ENCODE measurements at regions not wholly inside any gene's neighbourhood (a gene's known extent, or its start where the extent isn't known, plus 50 kb on each side); places are given as distances from the start of the nearest gene placed in this dataset.

GRCh38 chr6:163897669-163898068, 483.2 kb downstream of the QKI start:
- no peak overlapping the region for H3K27ac ChIP-seq (ENCODE audit: low read length)
- H3K79me2 ChIP-seq (ENCODE audit: low read length), result no peaks in the 10 kb centered on the region
- no peak overlapping the region for H2AFZ ChIP-seq (ENCODE audit: low read length)
- H4K20me1 ChIP-seq (ENCODE audit: insufficient read depth, low read length), result no peaks in the 10 kb centered on the region
- H3K4me2 ChIP-seq (ENCODE audit: low read depth, low read length), result no peak overlapping the region
- H3K9ac ChIP-seq (ENCODE audit: low read length), result no peak overlapping the region
- no peaks in the 10 kb centered on the region for H3K27me3 ChIP-seq (replicated peaks; ENCODE audit: insufficient read depth, low read length)
- H3F3A ChIP-seq (ENCODE audit: insufficient read depth, low read length), result no peaks in the 10 kb centered on the region
- H3K4me3 ChIP-seq (ENCODE audit: low read length), result no peak overlapping the region
- no peaks in the 10 kb centered on the region for H3K4me1 ChIP-seq (ENCODE audit: low read length)
- TF ChIP-seq EZH2phosphoT487 (IDR thresholded peaks at IDR 0.05; ENCODE audit: low read length) (no peak), CTCF (IDR thresholded peaks at IDR 0.05; ENCODE audit: low read length) (no peak), EZH2 (optimal IDR thresholded peaks at IDR 0.05; ENCODE audit: low read depth, low read length) (no peak)
- no peaks in the 10 kb centered on the region for H3K9me3 ChIP-seq (replicated peaks; ENCODE audit: insufficient read depth, low read length)
- no peaks in the 10 kb centered on the region for H3K36me3 ChIP-seq (replicated peaks; ENCODE audit: insufficient read depth, low read length)
- H3K9me2 ChIP-seq (replicated peaks; ENCODE audit: insufficient read depth, low read length), result no peaks in the 10 kb centered on the region
- no peak for DNase-seq

- Histone ChIP-seq H3K9ac (ENCODE audit: low read length) (no peak overlapping the region), H3F3A (ENCODE audit: insufficient read depth, low read length) (no peaks in the 10 kb centered on the region), H3K79me2 (ENCODE audit: low read length) (no peaks in the 10 kb centered on the region), H3K4me1 (ENCODE audit: low read length) (no peaks in the 10 kb centered on the region), H3K27me3 (replicated peaks; ENCODE audit: insufficient read depth, low read length) (no peaks in the 10 kb centered on the region), H3K9me2 (replicated peaks; ENCODE audit: insufficient read depth, low read length) (no peaks in the 10 kb centered on the region), H3K4me3 (ENCODE audit: low read length) (no peak overlapping the region), H3K36me3 (replicated peaks; ENCODE audit: insufficient read depth, low read length) (no peaks in the 10 kb centered on the region), H3K4me2 (ENCODE audit: low read depth, low read length) (no peak overlapping the region), H3K27ac (ENCODE audit: low read length) (no peak overlapping the region), H4K20me1 (ENCODE audit: insufficient read depth, low read length) (no peaks in the 10 kb centered on the region), H3K9me3 (replicated peaks; ENCODE audit: insufficient read depth, low read length) (no peaks in the 10 kb centered on the region), H2AFZ (ENCODE audit: low read length) (no peak overlapping the region)
- DNase-seq, result no peak
- no peak for TF ChIP-seq CTCF (IDR thresholded peaks at IDR 0.05; ENCODE audit: low read length)
- TF ChIP-seq EZH2phosphoT487 (IDR thresholded peaks at IDR 0.05; ENCODE audit: low read length), result no peak
- no peak for TF ChIP-seq EZH2 (optimal IDR thresholded peaks at IDR 0.05; ENCODE audit: low read depth, low read length)
Measured at GRCh38 chr6:163897030-163897429, 482.5 kb downstream of the QKI start.

GRCh38 chr6:163895162-163895561, 480.6 kb downstream of the QKI start:
- H3K4me2 ChIP-seq (ENCODE audit: low read depth, low read length), result no peak overlapping the region
- no peak overlapping the region for H3K4me3 ChIP-seq (ENCODE audit: low read length)
- H3K36me3 ChIP-seq (replicated peaks; ENCODE audit: insufficient read depth, low read length), result no peaks in the 10 kb centered on the region
- H3F3A ChIP-seq (ENCODE audit: insufficient read depth, low read length), result no peaks in the 10 kb centered on the region
- H2AFZ ChIP-seq (ENCODE audit: low read length), result no peak overlapping the region
- H3K27me3 ChIP-seq (replicated peaks; ENCODE audit: insufficient read depth, low read length), result no peaks in the 10 kb centered on the region
- no peaks in the 10 kb centered on the region for H3K9me3 ChIP-seq (replicated peaks; ENCODE audit: insufficient read depth, low read length)
- no peak overlapping the region for H3K27ac ChIP-seq (ENCODE audit: low read length)
- H3K4me1 ChIP-seq (ENCODE audit: low read length), result no peaks in the 10 kb centered on the region
- no peak overlapping the region for H3K9ac ChIP-seq (ENCODE audit: low read length)
- H3K9me2 ChIP-seq (replicated peaks; ENCODE audit: insufficient read depth, low read length), result no peaks in the 10 kb centered on the region
- H3K79me2 ChIP-seq (ENCODE audit: low read length), result no peaks in the 10 kb centered on the region
- DNase-seq, result no peak
- no peaks in the 10 kb centered on the region for H4K20me1 ChIP-seq (ENCODE audit: insufficient read depth, low read length)
- TF ChIP-seq EZH2 (optimal IDR thresholded peaks at IDR 0.05; ENCODE audit: low read depth, low read length) (no peak), EZH2phosphoT487 (IDR thresholded peaks at IDR 0.05; ENCODE audit: low read length) (no peak), CTCF (IDR thresholded peaks at IDR 0.05; ENCODE audit: low read length) (no peak)

Data from MM.1S (cell line).